Gastroesophageal sphincter (tissue), 3 donors: ENCODE measurements at regions not wholly inside any gene's neighbourhood (a gene's known extent, or its start where the extent isn't known, plus 50 kb on each side); places are given as distances from the start of the nearest gene placed in this dataset.

Experiments
- EP300 ChIP-seq: sonication (generic); formaldehyde crosslinking; IDR thresholded peaks from one replicate; pipeline ENCODE4 v1.6.1; 2017; ENCODE audit warnings: antibody characterized with exemption, mild to moderate bottlenecking
- POLR2AphosphoS5 ChIP-seq: sonication (generic); formaldehyde crosslinking; IDR thresholded peaks from one replicate; pipeline ENCODE4 v1.6.1; 2017; ENCODE audit warnings: antibody characterized with exemption
- TF ChIP-seq, protein P1 (sequence below), 4 experiments: fragments of 200-600 bp in 2 of 4; fragments of 450-650 bp in 2 of 4; sonication (generic) in 1 of 4; IDR thresholded peaks; one replicate each; pipeline ENCODE4 v1.5.1; 2017 to 2019; ENCODE audit warnings: antibody characterized with exemption in 4 of 4, mild to moderate bottlenecking in 2 of 4, moderate library complexity in 2 of 4

DNA sequence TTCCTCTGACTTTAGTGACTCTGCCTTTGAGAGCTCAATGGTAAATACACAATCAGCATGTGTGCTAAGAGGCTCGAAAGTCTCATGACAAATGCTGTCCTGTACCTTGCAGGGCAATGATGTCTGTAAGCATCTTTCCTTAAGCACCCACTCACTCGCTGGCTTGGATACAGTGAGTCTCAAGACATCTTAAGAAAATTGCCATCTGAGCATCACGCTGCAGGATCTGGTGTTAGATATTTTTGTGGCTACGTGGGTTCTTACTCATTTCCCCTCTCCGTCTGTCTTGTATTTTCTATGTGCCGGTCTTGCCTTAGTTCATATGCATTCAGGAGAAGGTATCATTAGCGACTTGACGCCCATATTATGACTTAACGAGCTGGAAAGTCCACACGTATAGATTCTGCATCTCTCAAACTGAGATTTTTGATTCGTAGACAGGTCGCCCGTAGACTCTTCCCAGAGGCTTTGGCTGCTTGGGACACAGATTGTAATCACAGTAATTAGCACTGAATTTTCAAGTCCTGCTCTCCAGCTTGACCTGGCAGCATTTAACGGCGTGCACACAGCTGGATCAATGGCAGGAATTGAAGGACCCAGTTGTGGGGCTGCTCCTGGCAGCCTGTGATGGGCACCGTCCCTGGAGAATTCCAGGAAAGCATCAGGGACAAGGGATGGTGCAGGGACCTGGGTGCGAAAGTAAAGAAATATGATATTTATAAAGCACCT lies 231.2 kb downstream of the ZIC5 start:
- TF ChIP-seq, protein P1, sequence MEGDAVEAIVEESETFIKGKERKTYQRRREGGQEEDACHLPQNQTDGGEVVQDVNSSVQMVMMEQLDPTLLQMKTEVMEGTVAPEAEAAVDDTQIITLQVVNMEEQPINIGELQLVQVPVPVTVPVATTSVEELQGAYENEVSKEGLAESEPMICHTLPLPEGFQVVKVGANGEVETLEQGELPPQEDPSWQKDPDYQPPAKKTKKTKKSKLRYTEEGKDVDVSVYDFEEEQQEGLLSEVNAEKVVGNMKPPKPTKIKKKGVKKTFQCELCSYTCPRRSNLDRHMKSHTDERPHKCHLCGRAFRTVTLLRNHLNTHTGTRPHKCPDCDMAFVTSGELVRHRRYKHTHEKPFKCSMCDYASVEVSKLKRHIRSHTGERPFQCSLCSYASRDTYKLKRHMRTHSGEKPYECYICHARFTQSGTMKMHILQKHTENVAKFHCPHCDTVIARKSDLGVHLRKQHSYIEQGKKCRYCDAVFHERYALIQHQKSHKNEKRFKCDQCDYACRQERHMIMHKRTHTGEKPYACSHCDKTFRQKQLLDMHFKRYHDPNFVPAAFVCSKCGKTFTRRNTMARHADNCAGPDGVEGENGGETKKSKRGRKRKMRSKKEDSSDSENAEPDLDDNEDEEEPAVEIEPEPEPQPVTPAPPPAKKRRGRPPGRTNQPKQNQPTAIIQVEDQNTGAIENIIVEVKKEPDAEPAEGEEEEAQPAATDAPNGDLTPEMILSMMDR (IDR thresholded peaks at IDR 0.05), result no peak
- TF ChIP-seq POLR2AphosphoS5 (no peak), EP300 (no peak)
